Thyroid gland (tissue), 4 donors: ENCODE measurements at regions not wholly inside any gene's neighbourhood (a gene's known extent, or its start where the extent isn't known, plus 50 kb on each side); places are given as distances from the start of the nearest gene placed in this dataset.

Experiments
- CTCF ChIP-seq, 6 experiments: fragments of 200-600 bp in 3 of 6; fragments of 450-650 bp in 3 of 6; sonication (generic) in 3 of 6; IDR thresholded peaks; one replicate each; pipeline ENCODE4 v1.5.1; 2016 to 2019; ENCODE audit warnings: antibody characterized with exemption in 6 of 6, mild to moderate bottlenecking in 2 of 6, inconsistent platforms in 1 of 6, moderate library complexity in 1 of 6
- POLR2A ChIP-seq, 2 donors: fragments of 450-650 bp; IDR thresholded peaks; one replicate each; pipeline ENCODE4 v1.6.1; 2017; ENCODE audit warnings: antibody characterized with exemption in 2 of 2, mild to moderate bottlenecking in 2 of 2, moderate library complexity in 1 of 2

DNA sequence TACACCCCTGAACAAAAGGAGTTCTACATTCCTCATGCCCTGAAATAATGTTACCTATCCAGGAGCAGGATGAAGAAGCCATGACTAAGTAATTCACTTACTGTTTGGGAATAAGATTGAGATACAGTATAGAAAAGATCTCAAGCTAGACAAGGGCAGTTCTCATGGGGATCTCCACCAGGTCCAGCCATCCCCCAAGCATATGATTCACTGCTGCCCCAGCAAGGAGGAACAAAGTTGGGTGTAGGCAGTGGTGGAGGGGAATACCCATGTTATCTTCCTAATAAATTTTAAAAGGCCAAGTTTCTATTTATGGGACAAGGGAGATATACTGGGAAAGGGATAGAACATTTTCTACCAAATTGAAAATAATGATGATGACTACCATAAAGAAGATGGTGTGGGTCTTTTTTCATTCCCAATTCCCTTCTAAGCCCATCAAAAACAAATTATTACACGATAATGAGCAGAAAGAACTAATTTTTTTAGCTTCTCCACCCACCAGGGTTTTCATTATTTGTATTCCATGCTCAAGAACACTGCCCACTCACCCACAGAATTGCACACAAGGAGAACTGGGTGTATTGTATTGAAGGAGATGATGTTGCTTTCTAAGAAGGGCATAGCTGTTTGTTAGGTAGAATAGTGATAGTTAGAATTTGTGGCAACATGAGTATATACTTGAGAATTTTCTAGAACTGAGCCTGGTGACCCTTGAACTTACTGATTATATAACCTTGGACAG lies 204.6 kb downstream of the BTG1 start:
- no peak for TF ChIP-seq POLR2A (IDR thresholded peaks at IDR 0.05)
- TF ChIP-seq CTCF (IDR thresholded peaks at IDR 0.05): no peak
